ENCODE measurements at regions not wholly inside any gene's neighbourhood (a gene's known extent, or its start where the extent isn't known, plus 50 kb on each side); places are given as distances from the start of the nearest gene placed in this dataset.

- H2AFZ ChIP-seq (ENCODE audit: insufficient read depth, low read depth, low read length, poor library complexity, severe bottlenecking), result no peak overlapping the region
- Mint-ChIP-seq H3K9me3 (ENCODE audit: insufficient read depth) (no peaks in the 10 kb centered on the region), H3K4me3 (no peak overlapping the region), H3K4me1 (no peaks in the 10 kb centered on the region), H3K27me3 (peaks cover 3% of the 10 kb centered on the region), H3K27ac (no peak overlapping the region)
- H3K79me2 ChIP-seq (ENCODE audit: control insufficient read depth, insufficient read depth, low read length), result no peaks in the 10 kb centered on the region
- DNase-seq (no peak), ATAC-seq (ENCODE audit: low read depth) (no peak)
- TF ChIP-seq CTCF (IDR thresholded peaks at IDR 0.05) (no peak), EZH2 (IDR thresholded peaks at IDR 0.05; ENCODE audit: borderline replicate concordance, insufficient read depth, low read depth, low read length, poor library complexity, severe bottlenecking) (no peak)
- H3K9me3 ChIP-seq (ENCODE audit: control extremely low read depth in 1 of 3, control insufficient read depth in 2 of 3, insufficient read depth in 1 of 3, low read length in 2 of 3), result no peaks in the 10 kb centered on the region
- no peak overlapping the region for H3K4me3 ChIP-seq (ENCODE audit: control extremely low read depth in 1 of 5, extremely low read depth in 1 of 5, insufficient read depth in 1 of 5, low read depth in 2 of 5, low read length in 4 of 5)
- no peak overlapping the region for H3K9ac ChIP-seq (ENCODE audit: low read length)
- H3K4me2 ChIP-seq (replicated peaks; ENCODE audit: low read depth, low read length, poor library complexity, severe bottlenecking), result no peak overlapping the region
- WGBS (ENCODE audit: insufficient coverage), result no CpG with 5 or more reads among the region's 2 CpGs
- no peaks in the 10 kb centered on the region for H3K4me1 ChIP-seq (ENCODE audit: control insufficient read depth in 2 of 2, insufficient read depth in 2 of 2, low read length in 2 of 2)
- no peak overlapping the region for H3K27ac ChIP-seq (ENCODE audit: low read length in 2 of 2)
- ChIA-PET CTCF (no interaction called here), POLR2A (no interaction called here)
- no peaks in the 10 kb centered on the region for H3K36me3 ChIP-seq (replicated peaks in 1 of 2; ENCODE audit: control extremely low read depth in 1 of 2, control insufficient read depth in 1 of 2, extremely low read depth in 1 of 2, insufficient read depth in 2 of 2, low read length in 1 of 2)
- H3K27me3 ChIP-seq (replicated peaks in 1 of 4; ENCODE audit: control extremely low read depth in 1 of 4, control insufficient read depth in 3 of 4, insufficient read depth in 4 of 4, low read length in 3 of 4), result no peaks in the 10 kb centered on the region
- no peaks in the 10 kb centered on the region for H4K20me1 ChIP-seq (ENCODE audit: control insufficient read depth, insufficient read depth, low read length, poor library complexity, severe bottlenecking)
- intact Hi-C loops (cut with micrococcal nuclease), result no loop called here
Measured at GRCh38 chrX:43586830-43587229, 69.3 kb upstream of the MAOA start.

- intact Hi-C loops (cut with micrococcal nuclease), result no loop called here
- Histone ChIP-seq H4K20me1 (ENCODE audit: control insufficient read depth, insufficient read depth, low read length, poor library complexity, severe bottlenecking) (no peaks in the 10 kb centered on the region), H3K79me2 (ENCODE audit: control insufficient read depth, insufficient read depth, low read length) (no peaks in the 10 kb centered on the region), H3K4me2 (replicated peaks; ENCODE audit: low read depth, low read length, poor library complexity, severe bottlenecking) (no peak overlapping the region), H3K9ac (ENCODE audit: low read length) (no peak overlapping the region), H3K9me3 (ENCODE audit: control extremely low read depth in 1 of 3, control insufficient read depth in 2 of 3, insufficient read depth in 1 of 3, low read length in 2 of 3) (no peaks in the 10 kb centered on the region), H3K4me1 (ENCODE audit: control insufficient read depth in 2 of 2, insufficient read depth in 2 of 2, low read length in 2 of 2) (no peaks in the 10 kb centered on the region), H2AFZ (ENCODE audit: insufficient read depth, low read depth, low read length, poor library complexity, severe bottlenecking) (no peak overlapping the region), H3K27me3 (replicated peaks in 1 of 4; ENCODE audit: control extremely low read depth in 1 of 4, control insufficient read depth in 3 of 4, insufficient read depth in 4 of 4, low read length in 3 of 4) (no peaks in the 10 kb centered on the region), H3K27ac (ENCODE audit: low read length in 2 of 2) (no peak overlapping the region), H3K4me3 (ENCODE audit: control extremely low read depth in 1 of 5, extremely low read depth in 1 of 5, insufficient read depth in 1 of 5, low read depth in 2 of 5, low read length in 4 of 5) (no peak overlapping the region), H3K36me3 (replicated peaks in 1 of 2; ENCODE audit: control extremely low read depth in 1 of 2, control insufficient read depth in 1 of 2, extremely low read depth in 1 of 2, insufficient read depth in 2 of 2, low read length in 1 of 2) (no peaks in the 10 kb centered on the region)
- CTCF ChIA-PET, result no interaction called here
- WGBS (ENCODE audit: insufficient coverage), result no CpG with 5 or more reads among the region's 3 CpGs
- TF ChIP-seq EZH2 (IDR thresholded peaks at IDR 0.05; ENCODE audit: borderline replicate concordance, insufficient read depth, low read depth, low read length, poor library complexity, severe bottlenecking) (no peak), CTCF (IDR thresholded peaks at IDR 0.05) (no peak)
- peaks cover 11% of the 10 kb centered on the region for H3K27me3 Mint-ChIP-seq
- H3K4me1 Mint-ChIP-seq, result no peaks in the 10 kb centered on the region
- no peak overlapping the region for H3K27ac Mint-ChIP-seq
- no peak overlapping the region for H3K4me3 Mint-ChIP-seq
- no peaks in the 10 kb centered on the region for H3K9me3 Mint-ChIP-seq (ENCODE audit: insufficient read depth)
- no peak for ATAC-seq (ENCODE audit: low read depth)
- POLR2A ChIA-PET, result no interaction called here
- no peak for DNase-seq
Measured at GRCh38 chrX:43589735-43590134, 66.4 kb upstream of the MAOA start.

Measured in B cell (primary cell).